ENCODE measurements at regions not wholly inside any gene's neighbourhood (a gene's known extent, or its start where the extent isn't known, plus 50 kb on each side); places are given as distances from the start of the nearest gene placed in this dataset.

DNA sequence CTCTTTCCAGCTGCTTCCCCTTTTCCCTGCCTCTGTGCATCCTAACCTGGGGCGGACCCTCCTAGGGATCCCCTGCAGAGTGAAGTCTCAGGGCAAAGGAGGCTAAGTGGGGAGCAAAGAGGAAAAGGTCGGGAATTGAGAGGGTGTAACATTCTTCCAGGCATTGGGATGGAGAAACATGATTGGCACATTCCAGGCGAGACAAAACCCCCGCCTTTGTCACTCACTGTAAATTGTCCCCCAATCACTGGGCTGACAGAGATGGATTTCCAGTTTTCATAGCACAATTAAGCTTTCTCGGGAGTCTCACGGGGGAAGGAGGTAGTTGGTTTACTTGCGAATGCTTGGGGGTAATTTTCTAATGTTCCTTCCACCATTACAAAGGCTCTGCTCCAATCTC lies 74.9 kb downstream of the MIAT start:
- no peak for DNase-seq (ENCODE audit: low read depth)

DNA sequence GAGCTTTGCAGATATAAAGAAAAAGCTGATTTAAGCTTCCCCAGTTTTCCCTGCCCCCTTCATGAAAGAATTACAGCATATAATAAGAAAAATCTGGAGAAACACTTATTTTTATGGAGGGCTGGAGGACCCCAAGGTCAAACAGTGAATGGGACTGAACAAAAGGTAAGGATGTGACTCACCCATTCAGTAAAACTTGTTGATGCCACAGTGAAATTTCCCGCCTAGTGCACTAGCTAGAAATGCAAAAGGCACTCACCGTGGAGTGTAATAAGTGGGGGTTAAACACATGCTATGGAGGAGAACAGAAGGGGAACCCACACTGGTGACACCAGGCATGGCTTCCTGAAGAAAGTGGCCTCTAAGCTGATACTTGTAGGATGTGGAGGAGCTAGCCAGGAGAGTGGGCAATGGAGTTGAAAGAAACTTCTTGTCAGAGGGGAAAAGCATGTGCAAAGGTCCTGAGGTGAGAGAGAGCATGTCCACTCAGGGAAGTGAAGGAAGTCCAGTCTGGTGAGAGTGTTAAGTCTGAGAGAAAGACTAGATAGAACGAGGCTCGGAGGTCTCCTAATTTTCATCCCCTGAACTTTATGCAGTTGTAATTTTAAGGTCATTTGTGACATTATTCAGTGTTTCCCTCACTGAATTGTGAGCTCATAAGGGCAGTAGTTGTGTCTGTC lies 77.1 kb downstream of the MIAT start:
- no peak for DNase-seq (ENCODE audit: low read depth)

DNA sequence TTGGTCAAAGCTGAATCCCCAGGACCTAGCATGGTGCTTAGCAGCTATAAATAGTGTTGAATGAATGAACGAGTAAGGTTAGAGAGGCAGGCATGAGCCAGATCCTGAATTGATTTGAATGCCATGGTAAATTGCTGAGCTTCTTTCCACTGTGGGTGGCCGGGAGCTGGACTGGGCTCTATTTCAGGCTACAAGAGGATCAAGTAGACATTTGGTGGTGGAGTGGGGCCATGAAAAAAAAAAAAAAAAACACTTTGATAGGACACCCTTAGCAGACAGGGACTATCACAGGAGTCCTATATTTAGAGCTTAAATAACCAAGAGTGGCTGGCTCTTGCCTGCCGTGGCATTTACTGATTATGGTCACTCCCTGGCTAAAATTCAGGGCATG lies 77.6 kb downstream of the MIAT start:
- no peak for DNase-seq (ENCODE audit: low read depth)

DNA sequence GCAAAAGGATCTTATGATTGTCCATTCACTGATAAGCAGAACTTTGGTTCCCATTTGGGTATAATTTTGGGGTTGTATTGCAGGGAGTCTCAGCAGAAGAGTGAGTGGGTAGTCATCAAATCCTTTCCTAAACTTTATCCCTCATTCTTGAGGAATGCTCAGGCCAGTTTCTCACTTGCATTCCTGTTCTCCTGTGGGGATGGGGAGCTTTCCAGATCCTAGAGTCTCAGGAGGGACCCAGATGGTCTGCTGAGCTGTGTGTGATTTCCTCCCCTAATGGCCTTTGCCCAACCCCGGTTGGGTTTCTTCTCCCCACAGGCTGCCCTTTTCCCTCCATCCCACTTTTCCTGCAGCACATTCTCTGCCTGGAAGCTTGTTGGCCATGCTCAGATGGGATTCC lies 79.9 kb downstream of the MIAT start:
- DNase-seq (ENCODE audit: low read depth), result no peak

DNA sequence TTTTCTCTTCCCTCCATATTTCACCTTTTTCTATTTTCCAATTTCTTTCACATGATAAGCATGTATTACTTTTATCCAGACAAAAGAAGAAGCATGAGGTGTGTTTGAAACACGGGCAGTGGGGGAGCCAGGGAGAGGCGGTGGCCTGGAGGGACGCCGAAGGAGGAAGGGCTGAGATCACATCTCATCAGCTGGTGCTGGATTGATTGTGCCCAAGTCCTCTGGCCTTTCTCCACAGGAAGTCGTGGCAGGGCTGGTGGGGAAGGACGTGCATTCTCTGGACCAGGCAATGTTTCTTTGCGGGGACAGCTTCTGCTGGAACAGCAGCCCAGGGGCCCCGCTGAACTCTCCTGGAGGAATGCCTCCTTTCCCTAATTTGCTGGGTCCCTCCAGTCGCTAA lies 82.9 kb downstream of the MIAT start:
- no peak for DNase-seq (ENCODE audit: low read depth)

DNA sequence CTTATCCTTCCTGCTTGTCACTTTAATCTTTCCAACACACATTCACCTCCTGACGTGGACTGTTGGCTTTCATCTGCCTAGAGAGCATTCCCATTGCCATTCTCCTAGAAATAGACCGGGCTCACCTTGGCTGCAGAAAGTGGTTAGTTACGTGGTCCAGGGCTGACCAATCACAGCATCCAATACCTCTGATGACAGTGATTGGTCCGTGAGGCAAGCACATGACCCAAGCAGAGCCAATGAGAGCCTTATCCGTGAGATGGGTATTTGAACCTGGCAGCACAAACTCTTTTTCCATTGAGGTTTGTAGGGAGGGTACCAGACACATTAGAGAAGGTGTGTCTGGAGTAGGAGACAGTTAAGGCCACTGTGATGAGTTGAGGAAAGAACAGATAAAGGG lies 85.8 kb downstream of the MIAT start:
- DNase-seq (ENCODE audit: low read depth), result no peak

DNA sequence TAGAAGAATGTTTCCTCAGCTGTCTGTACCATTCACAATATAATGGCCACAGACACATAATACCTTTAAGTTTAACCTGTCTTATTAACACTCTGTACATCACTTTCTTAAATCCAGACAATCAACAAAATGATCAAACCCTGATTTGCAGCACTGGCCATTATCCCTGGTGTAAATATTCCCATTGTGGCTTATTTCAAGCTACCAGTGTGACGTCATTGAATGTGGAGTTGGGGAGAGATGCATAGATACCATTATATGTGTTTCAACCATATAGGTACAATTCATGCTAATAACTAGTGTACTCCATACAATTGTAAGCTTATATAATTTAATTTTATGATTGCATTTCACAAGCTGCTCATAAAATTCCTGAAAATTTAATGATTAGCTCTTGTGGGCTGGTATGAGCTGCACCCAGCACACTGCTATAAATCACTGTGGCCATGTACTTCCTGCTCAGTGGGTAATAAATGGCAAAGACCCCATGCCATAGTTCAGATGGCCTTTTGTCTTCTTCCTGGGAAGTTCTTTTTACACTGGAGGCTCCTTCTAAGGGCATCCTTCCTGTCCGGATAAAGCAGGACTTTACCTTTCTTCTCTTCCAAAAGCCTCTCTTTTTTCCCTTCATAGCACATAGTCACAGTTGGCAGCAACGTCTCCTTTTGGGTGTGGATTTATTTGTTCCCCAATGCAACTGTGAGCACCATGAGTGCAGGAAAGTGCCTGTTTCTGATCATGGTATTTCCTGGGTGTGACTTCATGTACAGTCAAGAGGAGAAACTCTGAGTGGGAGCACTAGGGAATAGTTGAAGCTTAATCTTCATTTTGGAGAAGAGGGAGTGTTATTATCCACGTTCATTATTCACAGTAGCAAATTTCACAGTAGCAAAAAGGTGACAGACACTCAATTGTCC lies 87.8 kb downstream of the MIAT start:
- no peak for DNase-seq (ENCODE audit: low read depth)

DNA sequence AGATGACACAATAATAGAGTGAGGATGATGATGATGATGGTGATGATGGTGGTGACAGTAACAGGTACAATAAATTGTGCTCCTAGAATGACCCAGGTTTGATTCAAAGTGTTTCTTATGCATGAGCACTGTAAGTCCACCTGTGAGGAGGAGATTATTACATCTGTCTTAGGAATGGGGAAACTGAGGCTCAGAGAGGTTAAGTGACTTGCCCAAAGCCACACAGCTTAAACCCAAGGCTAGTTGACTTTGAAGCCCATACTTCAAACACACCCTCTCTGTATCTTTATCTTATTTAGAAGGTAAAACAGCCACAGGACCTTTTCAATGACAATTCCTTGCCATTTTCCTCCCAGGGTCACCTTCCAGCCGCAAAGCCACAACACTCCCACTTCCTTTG lies 88.9 kb downstream of the MIAT start:
- DNase-seq (ENCODE audit: low read depth), result no peak

DNA sequence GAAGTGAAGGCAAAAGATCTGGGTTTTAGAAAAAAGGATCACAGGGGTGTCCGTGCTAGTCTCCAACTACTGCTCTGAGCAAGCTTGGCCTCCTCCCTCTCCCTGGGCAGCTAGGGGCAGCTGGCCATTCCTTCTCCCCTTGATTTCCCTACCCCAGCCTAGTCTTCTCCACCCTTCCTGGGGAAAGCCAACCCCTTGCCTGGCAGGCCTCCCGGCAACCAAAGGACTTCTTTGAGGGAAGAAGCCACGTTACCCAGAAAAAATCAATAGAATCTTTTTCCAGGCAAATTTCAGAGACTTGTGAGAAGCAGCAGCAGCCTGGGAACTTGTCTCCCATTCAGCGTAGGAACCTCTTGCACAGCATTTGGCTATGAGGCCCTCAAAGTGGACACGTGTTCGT lies 91.5 kb downstream of the MIAT start:
- DNase-seq (ENCODE audit: low read depth), result no peak

DNA sequence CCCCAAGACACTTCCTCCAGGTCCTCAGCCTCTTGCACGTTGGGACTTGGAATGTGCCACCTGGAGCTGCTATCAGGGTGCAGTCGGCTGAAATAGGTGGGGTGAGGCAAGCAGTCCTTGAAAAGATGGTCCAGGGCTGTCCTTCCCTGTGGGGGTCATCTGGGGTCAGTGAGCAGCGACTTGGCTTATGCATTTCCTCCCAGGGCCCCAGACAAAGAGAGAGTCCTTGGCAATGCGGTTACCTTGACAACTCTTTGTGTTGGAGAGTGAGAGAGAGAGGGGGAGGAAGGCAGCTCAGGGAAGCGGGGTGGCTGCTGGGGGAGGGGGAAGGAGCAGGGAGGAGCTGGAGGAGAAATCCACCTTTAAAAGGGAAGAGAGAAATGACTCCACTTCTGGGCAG lies 93.8 kb downstream of the MIAT start:
- DNase-seq (ENCODE audit: low read depth), result no peak

DNA sequence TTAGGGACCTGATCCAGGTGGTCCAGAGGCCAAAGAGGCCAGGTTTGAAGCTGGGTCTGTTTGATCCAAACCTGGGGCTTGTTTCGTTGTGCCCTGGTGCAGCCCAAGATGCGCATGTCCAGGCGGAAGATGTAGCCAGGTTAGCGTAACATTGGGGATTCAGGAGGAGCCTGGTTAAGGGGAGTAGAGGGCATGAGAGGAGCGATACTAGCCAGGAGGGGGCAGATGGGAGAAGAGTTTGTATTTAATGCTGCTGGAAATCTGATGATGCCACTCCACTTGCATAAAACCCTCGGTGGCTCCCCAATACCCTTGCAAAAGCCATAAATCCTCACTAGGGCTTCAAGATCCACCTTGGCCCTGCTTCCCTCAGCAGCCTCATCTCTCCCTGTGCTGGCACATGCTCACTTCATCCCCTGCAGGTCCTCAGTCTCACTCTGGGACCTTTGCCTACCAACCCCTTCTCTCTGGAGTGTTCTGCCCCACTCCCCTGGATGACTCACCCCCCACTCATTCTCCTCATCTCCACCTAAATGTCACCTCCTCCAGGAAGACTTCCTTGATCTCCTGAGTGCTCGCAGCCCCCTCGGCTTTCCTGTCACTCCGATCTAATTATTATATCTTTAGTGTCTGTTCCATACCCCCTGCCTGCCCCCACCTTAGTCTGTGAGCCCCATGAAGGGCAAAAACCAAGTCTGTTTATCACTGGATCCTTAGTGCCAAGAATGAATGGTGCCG lies 95.9 kb downstream of the MIAT start:
- DNase-seq (ENCODE audit: low read depth), result no peak

DNA sequence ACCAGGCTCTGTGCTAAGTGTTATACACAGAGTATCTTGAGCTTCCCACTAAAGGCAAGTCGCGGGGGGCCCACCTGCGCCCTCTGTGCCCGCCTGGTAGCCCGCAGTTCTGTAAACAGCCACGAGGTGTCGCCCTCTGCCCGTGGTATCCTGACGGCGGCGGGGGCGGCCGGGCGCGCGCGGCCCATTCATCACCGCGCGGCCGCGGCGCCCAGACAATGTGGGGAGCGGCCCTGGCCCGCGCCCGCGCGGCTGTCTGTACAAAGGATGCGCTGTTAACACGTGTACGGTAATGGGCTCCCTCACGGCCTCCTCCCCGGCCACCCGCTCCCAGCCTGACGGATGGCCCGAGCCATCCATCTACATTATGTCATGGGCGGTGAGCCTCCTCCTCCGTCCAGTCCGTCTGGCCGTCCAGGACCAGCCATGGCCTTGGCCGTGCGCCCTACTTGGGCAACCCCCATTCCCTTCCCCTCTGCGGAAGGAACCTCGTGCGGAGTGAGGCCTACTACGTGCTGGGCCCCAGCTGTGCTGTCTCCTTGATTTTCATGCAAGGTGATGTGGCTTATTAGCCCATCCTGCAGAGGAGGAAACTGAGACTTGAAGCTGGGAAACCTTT lies 99.4 kb downstream of the MIAT start:
- no peak for DNase-seq (ENCODE audit: low read depth)

DNA sequence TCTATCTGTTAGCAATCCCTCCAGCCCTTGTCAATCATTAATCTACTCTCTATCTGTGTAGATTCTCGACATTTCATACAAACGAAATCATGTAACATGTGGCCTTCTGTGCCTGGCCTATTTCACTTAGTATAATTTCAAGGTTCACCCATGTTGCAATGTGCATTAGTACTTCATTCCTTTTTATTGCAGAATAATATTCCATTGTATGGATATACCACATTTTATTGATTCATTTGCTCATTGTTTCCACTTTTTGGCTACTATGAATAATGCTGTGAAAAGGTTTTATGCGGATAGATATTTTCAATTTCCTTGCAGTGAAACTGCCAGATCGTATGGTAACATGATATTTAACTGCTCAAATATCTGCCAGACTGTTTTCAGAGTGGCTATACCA lies 100.1 kb downstream of the MIAT start:
- DNase-seq (ENCODE audit: low read depth), result no peak

DNA sequence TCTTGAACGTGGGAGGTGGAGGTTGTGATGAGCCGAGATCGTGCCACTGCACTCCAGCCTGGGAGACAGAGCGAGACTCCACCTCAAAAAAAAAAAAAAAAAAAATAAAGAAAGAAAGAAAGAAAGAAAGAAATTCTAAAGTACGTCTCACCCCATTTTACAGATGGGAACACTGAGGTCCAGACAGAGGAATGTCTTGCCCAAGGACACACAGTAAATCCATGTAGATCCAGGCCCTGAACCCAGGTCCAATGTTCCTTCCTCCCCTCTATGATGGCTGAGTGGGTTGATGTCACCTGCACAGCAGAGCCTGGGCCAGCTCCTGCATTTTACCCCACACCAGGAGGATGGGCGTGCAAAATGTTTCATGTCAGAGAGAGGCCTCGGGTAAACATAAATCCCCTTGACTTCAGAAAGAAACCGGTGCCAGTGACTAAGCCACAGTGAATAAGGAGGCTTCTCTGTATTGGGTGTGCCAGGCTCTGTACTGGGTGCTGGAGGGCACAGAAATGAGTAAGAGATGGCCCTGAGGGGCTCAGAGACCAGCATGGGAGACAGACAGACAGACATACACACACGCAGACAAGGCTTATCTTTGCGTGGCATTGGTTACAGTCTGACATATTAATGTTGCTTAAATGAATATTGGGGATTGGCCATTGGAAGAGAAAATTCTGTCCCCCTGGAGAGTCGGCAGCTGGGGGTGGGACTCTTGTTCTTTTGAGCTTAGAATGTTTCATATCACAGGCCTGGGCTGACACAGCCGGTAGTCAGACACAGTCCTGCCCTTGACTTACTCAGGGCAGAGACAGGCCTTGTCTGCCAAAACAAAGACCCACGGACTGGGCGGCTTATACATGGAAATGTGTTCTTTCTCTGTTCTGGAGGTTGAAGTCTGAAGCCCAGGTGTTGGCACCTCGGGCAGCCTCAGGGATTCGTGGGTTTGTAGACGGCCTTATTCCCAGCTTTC lies 105.4 kb downstream of the MIAT start:
- DNase-seq (ENCODE audit: low read depth), result no peak

DNA sequence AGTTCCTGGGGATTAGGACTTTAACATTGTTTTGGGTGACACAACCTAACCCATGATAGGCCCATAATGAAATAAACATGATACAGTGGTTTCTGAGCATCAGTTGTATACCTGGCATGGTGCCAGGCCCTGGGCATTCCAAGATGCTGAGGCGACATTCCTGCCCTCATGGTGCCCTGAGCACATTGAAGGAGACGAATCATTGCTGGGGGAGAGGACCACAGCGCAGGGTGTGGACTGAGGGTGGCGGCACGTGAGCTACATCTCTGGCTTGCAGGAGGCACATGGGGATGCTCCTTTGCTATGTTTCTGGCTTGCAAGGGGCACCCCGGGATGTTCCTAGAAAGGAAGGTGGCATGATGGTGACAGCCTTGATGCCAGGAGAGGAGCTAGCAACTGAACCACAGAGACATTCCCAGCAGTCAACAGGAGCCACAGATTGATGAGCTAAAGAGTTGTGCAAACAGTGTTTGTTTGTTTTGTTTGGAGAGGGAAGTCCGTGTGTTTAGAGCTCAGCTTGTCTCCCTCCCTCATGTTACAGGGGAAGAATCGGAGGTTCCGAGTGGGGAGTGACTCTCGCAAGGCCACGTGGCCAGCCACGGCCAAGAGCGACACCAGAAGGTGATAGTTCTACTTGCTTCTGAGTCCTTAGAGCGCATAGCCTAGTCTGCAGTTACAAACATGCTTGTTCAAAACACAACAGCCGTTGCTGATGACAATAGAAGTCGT lies 106.4 kb downstream of the MIAT start:
- DNase-seq (ENCODE audit: low read depth), result no peak

DNA sequence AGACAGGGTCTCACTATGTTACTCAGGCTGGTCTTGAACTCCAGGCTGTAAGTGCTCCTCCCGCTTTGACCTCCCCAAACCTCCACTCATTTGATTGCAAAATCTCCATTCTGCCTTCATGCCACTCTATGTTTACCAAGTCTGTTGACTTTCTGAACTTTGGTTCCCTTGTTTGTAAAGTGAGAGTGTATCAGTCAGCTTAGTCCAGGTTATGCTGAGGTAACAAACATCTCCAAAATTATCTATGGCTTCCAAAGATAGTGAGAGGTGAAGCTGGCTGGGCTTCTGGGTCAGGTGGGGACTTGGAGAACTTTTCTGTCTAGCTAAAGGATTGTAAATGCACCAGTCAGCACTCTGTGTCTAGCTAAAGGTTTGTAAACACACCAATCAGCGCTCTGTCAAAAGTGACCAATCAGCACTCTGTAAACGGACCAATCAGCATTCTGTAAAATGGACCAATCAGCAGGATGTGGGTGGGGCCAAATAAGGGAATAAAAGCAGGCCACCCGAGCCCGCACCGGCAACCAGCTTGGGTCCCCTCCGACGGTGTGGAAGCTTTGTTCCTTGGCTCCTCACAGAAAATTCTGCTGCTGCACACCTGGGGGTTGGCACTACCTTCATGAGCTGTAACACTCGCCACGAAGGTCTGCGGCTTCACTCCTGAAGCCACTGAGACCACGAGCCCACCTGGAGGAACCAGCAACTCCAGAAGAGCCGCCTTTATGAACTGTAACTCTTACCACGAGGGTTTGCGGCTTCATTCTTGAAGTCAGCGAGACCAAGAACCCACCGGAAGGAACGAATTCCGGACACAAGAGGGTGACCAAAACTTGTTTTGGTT lies 109.3 kb downstream of the MIAT start:
- no peak for DNase-seq (ENCODE audit: low read depth)

DNA sequence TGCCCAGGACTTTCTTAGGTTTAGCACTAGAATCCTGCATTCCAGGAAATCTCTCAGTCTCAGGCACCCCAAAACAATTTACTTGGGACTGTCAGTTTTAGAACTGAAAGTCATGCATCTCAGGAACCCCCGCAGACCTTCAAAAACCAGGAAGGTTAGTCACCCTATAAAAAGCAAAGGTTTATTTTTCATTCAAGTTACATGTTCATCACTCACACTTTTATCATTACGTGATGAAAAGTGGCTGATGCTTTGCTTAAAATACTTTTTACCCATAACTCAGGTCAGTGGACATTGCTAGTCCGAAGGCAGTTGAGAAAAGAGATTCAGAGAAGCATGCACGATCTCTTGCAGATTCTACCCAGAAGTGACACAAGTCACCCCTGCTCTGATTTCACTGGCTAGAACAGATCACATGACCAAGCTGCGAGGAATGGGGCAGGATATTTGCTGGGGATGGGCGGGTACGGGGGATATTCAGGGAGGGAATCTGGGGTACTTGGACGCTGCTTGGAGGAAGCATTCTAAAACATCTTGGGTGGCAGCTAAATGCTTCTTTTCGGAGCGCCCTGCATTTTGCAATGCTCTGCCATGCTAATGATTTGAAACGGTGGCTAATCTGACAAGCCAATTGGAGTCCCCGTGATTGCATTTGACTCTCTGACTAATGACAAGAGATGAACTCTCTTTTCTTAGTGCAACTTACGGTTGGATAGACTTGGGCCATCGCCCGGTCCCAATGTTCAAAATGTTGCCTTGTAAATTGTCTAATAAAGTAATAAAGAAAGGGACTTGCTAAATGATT lies 110.2 kb downstream of the MIAT start:
- DNase-seq (ENCODE audit: low read depth), result no peak

DNA sequence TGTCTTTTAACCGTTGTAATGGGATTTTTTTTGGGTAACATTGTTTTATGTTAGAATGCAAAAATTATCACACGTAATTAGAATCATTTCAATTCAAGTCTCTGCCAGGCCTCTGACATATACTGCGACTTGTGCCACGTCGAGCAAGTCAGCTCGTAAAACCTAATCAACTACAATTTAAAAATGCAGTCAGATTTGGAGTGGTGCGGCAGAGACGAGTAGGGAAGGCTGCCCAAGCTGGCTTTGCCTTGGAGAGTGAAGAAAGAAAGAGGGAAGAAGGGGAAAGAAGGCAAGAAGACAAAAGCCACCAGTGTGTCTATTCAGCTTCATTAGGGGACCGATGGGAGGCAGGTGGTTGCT lies 110.7 kb downstream of the MIAT start:
- DNase-seq (ENCODE audit: low read depth), result no peak

DNA sequence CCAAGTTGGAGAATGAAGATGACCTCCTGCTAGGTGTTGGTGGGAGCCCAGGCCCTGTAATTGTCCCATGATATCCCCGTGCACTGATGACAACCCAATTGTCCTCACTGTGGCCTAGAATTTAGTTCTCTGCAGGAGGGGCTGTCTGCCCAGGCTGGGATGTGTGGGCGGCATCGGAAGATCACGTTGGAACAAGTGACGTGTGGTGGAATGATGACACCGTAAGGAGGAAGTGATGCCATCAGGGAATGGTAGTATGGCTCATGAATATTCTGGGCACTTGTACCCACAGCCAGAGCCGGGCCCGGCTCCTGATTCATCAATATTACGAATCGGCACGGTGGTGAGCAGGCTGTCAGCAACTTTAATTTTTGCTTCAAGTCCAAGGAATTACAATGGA lies 111.6 kb downstream of the MIAT start:
- no peak for DNase-seq (ENCODE audit: low read depth)
